ENCODE measurements at regions not wholly inside any gene's neighbourhood (a gene's known extent, or its start where the extent isn't known, plus 50 kb on each side); places are given as distances from the start of the nearest gene placed in this dataset.

GRCh38 chr10:131750973-131751826 is 149.6 kb upstream of the PPP2R2D start:
- no peak for TF ChIP-seq CTCF (IDR thresholded peaks at IDR 0.05; ENCODE audit: insufficient read depth, low read depth, low read length, missing control alignments)
- H3K4me3 ChIP-seq (ENCODE audit: low read depth, low read length) = no peak overlapping the region
- DNase-seq (ENCODE audit: low read depth) = no peak

- no peak for DNase-seq (ENCODE audit: low read depth)
- TF ChIP-seq CTCF (IDR thresholded peaks at IDR 0.05; ENCODE audit: insufficient read depth, low read depth, low read length, missing control alignments) = no peak
- no peak overlapping the region for H3K4me3 ChIP-seq (ENCODE audit: low read depth, low read length)
Observed at GRCh38 chr10:131751827-131752775, 148.7 kb upstream of the PPP2R2D start.

DNA sequence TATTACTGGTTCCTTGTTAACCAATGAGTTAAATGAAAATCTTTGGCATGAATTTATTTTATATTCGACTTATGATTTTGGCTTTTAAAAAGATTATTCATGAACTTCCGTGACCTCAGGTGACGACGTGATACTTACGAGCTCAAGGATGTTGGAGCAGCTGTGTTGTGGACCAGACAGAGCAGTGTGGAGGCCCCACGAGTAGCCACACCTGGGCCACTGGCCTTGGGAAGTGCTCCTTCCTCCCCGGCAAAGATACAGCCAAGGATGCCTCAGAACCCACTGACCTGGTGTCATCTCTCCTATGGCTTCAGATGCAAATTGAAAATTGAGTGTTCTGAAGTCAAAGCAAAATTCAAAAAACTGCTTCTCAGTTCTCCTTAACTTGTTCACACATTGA is 147.5 kb upstream of the PPP2R2D start:
- TF ChIP-seq CTCF (IDR thresholded peaks at IDR 0.05; ENCODE audit: insufficient read depth, low read depth, low read length, missing control alignments) = no peak
- DNase-seq (ENCODE audit: low read depth) = no peak

DNA sequence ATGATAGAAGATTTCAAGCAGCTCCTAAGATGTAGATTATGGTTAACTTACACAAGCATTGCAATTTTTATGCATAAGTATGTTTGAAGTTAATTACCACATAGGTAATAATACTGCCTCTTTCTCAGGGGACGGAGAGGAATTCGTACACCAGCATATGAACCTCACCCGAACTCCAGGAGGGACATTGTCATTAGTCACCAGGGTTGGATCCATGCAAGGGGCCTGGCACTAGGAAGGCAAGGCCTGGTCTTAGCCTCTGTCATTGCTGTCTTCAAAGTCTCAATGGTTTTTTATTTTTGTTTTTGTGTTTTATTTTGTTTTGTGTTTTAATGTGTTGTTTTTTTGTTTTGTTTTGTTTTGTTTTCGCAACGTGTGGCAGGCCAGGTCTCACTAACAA is 145.6 kb upstream of the PPP2R2D start:
- no peak for TF ChIP-seq CTCF (IDR thresholded peaks at IDR 0.05; ENCODE audit: insufficient read depth, low read depth, low read length, missing control alignments)
- H3K4me3 ChIP-seq (ENCODE audit: low read depth, low read length) = no peak overlapping the region
- no peak for DNase-seq (ENCODE audit: low read depth)

More for the DNA sequence above, 147.5 kb upstream of the PPP2R2D start:
- H3K4me3 ChIP-seq (ENCODE audit: low read depth, low read length) = no peak overlapping the region

DNA sequence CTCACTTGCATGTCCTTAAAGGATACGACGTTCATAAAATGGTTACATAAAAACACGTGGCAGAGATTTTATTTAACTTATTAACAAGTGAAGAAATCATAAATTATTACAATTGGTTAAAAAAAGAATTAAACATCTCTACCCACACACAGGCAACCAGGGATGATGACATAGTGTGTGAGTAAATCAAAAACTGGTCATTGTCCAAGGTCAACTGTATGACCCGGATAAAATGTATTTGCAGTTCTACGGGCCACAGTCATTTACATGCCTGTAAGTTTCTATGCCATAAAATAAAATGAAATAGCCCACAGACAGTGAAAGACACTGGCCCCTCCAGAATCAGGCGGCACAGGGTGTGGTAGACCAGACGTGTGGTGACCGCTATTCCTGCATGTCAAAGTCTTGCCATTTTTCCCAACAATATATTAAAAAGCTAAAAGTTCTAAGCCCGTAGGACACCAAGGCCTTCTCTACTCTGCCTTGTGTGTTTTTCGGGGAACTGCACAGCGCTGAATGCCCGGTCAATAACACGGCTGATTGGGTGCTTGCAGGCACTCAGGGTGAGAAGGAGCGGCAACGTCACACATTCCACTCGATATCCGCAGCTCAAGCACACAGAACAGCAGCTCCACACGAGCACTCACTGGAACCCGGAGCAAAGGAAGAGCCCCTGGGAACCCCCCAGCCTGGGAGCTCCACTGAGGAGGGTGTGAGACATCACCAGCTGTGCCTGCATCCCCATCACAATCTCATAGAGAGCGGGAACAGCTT is 143.3 kb upstream of the PPP2R2D start:
- TF ChIP-seq CTCF (IDR thresholded peaks at IDR 0.05; ENCODE audit: insufficient read depth, low read depth, low read length, missing control alignments) = no peak
- no peak for DNase-seq (ENCODE audit: low read depth)
- H3K4me3 ChIP-seq (ENCODE audit: low read depth, low read length) = no peak overlapping the region
